IMR-90 (cell line): ENCODE measurements at regions not wholly inside any gene's neighbourhood (a gene's known extent, or its start where the extent isn't known, plus 50 kb on each side); places are given as distances from the start of the nearest gene placed in this dataset.

ENCODE experiments used
- CEBPB ChIP-seq: IDR thresholded peaks from 2 replicates; pipeline ENCODE4 v1.6.1; 2012; ENCODE audit warnings: low read depth, low read length, improper control_type of control experiment
- CTCF ChIP-seq: conservative IDR thresholded peaks from 2 replicates; pipeline ENCODE4 v1.5.1; 2012; ENCODE audit warnings: mild to moderate bottlenecking, low read depth, low read length, improper control_type of control experiment
- ELK1 ChIP-seq: fragments of 150-350 bp; IDR thresholded peaks from 2 replicates; pipeline ENCODE4 v1.6.1; 2016; ENCODE audit warnings: low read depth, mild to moderate bottlenecking, low read length, moderate library complexity, borderline replicate concordance
- FOS ChIP-seq: fragments of 150-350 bp; IDR thresholded peaks from 2 replicates; pipeline ENCODE4 v1.6.1; 2016; ENCODE audit warnings: low read depth, low read length
- MXI1 ChIP-seq: IDR thresholded peaks from 2 replicates; pipeline ENCODE4 v1.6.1; 2012; ENCODE audit warnings: low read depth, mild to moderate bottlenecking, low read length, moderate library complexity, borderline replicate concordance
- POLR2A ChIP-seq: IDR thresholded peaks from 2 replicates; pipeline ENCODE4 v1.6.1; 2012; ENCODE audit warnings: mild to moderate bottlenecking, low read depth, low read length
- RAD21 ChIP-seq: IDR thresholded peaks from 2 replicates; pipeline ENCODE4 v1.6.1; 2012; ENCODE audit warnings: low read length, improper control_type of control experiment
- RCOR1 ChIP-seq: IDR thresholded peaks from 2 replicates; pipeline ENCODE4 v1.6.1; 2012; ENCODE audit warnings: mild to moderate bottlenecking, low read length, improper control_type of control experiment; ENCODE audit not compliant: insufficient replicate concordance
- RFX5 ChIP-seq: IDR thresholded peaks from 2 replicates; pipeline ENCODE4 v1.8.0; 2012; ENCODE audit warnings: low read depth, mild to moderate bottlenecking, low read length, moderate library complexity
- SMC3 ChIP-seq: fragments of 150-350 bp; IDR thresholded peaks from 2 replicates; pipeline ENCODE4 v1.6.1; 2016; ENCODE audit warnings: low read depth, mild to moderate bottlenecking, antibody characterized with exemption, low read length, moderate library complexity
- USF2 ChIP-seq: fragments of 150-350 bp; IDR thresholded peaks from 2 replicates; pipeline ENCODE4 v1.6.1; 2017; ENCODE audit warnings: mild to moderate bottlenecking, antibody characterized with exemption, low read length, low read depth

GRCh38 chrX:56385960-56386359, 153.8 kb downstream of the KLF8 start:
- no peak for TF ChIP-seq CTCF
- no peak for TF ChIP-seq RAD21
- no peak for TF ChIP-seq POLR2A
- TF ChIP-seq SMC3 = no peak
- TF ChIP-seq USF2 = no peak
- TF ChIP-seq CEBPB = no peak
- TF ChIP-seq RCOR1 = no peak
- TF ChIP-seq FOS = no peak
- no peak for TF ChIP-seq RFX5
- no peak for TF ChIP-seq MXI1
- no peak for TF ChIP-seq ELK1
